Osteocyte (in vitro differentiated cells): ENCODE measurements at regions not wholly inside any gene's neighbourhood (a gene's known extent, or its start where the extent isn't known, plus 50 kb on each side); places are given as distances from the start of the nearest gene placed in this dataset.

ENCODE experiments used
- DNase-seq: peaks from one replicate; pipeline ENCODE4 v3.0.0; 2021; ENCODE audit warnings: mixed read lengths; ENCODE audit not compliant: unreplicated experiment; ENCODE audit errors: extremely low spot score
- H3K27ac Mint-ChIP-seq: one replicate; pipeline ENCODE4 v1.8.0; 2021; ENCODE audit warnings: mild to moderate bottlenecking, mixed read lengths; ENCODE audit not compliant: unreplicated experiment
- H3K27me3 Mint-ChIP-seq: one replicate; pipeline ENCODE4 v1.8.0; 2021; ENCODE audit warnings: mixed read lengths; ENCODE audit not compliant: unreplicated experiment
- H3K36me3 Mint-ChIP-seq: one replicate; pipeline ENCODE4 v1.8.0; 2021; ENCODE audit warnings: mixed read lengths; ENCODE audit not compliant: unreplicated experiment
- H3K4me1 Mint-ChIP-seq: one replicate; pipeline ENCODE4 v1.8.0; 2021; ENCODE audit warnings: mixed read lengths; ENCODE audit not compliant: unreplicated experiment
- H3K4me3 Mint-ChIP-seq: one replicate; pipeline ENCODE4 v1.8.0; 2021; ENCODE audit warnings: mild to moderate bottlenecking, moderate library complexity, mixed read lengths; ENCODE audit not compliant: unreplicated experiment
- H3K9me3 Mint-ChIP-seq: one replicate; pipeline ENCODE4 v1.8.0; 2021; ENCODE audit warnings: mixed read lengths; ENCODE audit not compliant: unreplicated experiment
- CTCF ChIP-seq: fragments of 200-600 bp; sonication (generic); IDR thresholded peaks from 2 replicates; pipeline ENCODE4 v1.5.0; 2021; ENCODE audit warnings: antibody characterized with exemption, mild to moderate bottlenecking, moderate library complexity

GRCh38 chr7:24341691-24342413 lies 57.9 kb downstream of the NPY start:
- H3K27ac Mint-ChIP-seq = no peak overlapping the region
- no peaks in the 10 kb centered on the region for H3K36me3 Mint-ChIP-seq
- peaks cover 5% of the 10 kb centered on the region for H3K27me3 Mint-ChIP-seq
- no peaks in the 10 kb centered on the region for H3K4me1 Mint-ChIP-seq
- H3K9me3 Mint-ChIP-seq = no peaks in the 10 kb centered on the region
- no peak for DNase-seq
- no peak for TF ChIP-seq CTCF
- H3K4me3 Mint-ChIP-seq = no peak overlapping the region

- H3K27ac Mint-ChIP-seq = no peak overlapping the region
These were observed 59.6 kb downstream of the NPY start for GRCh38 chr7:24343614-24344013.

GRCh38 chr7:24346129-24346528 lies 62.1 kb downstream of the NPY start:
- Mint-ChIP-seq H3K4me1 (no peaks in the 10 kb centered on the region), H3K27ac (no peak overlapping the region), H3K36me3 (no peaks in the 10 kb centered on the region), H3K4me3 (no peak overlapping the region), H3K27me3 (no peaks in the 10 kb centered on the region), H3K9me3 (no peaks in the 10 kb centered on the region)
- no peak for TF ChIP-seq CTCF
- no peak for DNase-seq

More at GRCh38 chr7:24343614-24344013, 59.6 kb downstream of the NPY start:
- no peaks in the 10 kb centered on the region for H3K36me3 Mint-ChIP-seq
- no peak overlapping the region for H3K4me3 Mint-ChIP-seq
- DNase-seq = no peak
- H3K4me1 Mint-ChIP-seq = no peaks in the 10 kb centered on the region
- H3K27me3 Mint-ChIP-seq = peaks cover 1% of the 10 kb centered on the region
- no peak for TF ChIP-seq CTCF
- H3K9me3 Mint-ChIP-seq = no peaks in the 10 kb centered on the region

GRCh38 chr7:24346716-24347115 lies 62.7 kb downstream of the NPY start:
- H3K27me3 Mint-ChIP-seq = no peaks in the 10 kb centered on the region
- no peaks in the 10 kb centered on the region for H3K36me3 Mint-ChIP-seq
- no peak for TF ChIP-seq CTCF
- H3K9me3 Mint-ChIP-seq = no peaks in the 10 kb centered on the region
- no peak overlapping the region for H3K4me3 Mint-ChIP-seq
- no peak for DNase-seq
- no peaks in the 10 kb centered on the region for H3K4me1 Mint-ChIP-seq
- no peak overlapping the region for H3K27ac Mint-ChIP-seq

- Mint-ChIP-seq H3K4me1 (no peaks in the 10 kb centered on the region), H3K27me3 (no peaks in the 10 kb centered on the region), H3K9me3 (no peaks in the 10 kb centered on the region), H3K36me3 (no peaks in the 10 kb centered on the region), H3K4me3 (no peak overlapping the region), H3K27ac (no peak overlapping the region)
- no peak for DNase-seq
- TF ChIP-seq CTCF = no peak
These were observed 65.3 kb downstream of the NPY start for GRCh38 chr7:24349339-24349738.
